OCI-LY1 (cell line): ENCODE measurements at regions not wholly inside any gene's neighbourhood (a gene's known extent, or its start where the extent isn't known, plus 50 kb on each side); places are given as distances from the start of the nearest gene placed in this dataset.

Source experiments
- CTCF ChIP-seq: fragments of 200-600 bp; sonication (generic), shearing (Covaris generic); IDR thresholded peaks from 2 replicates; pipeline ENCODE4 v1.5.1; 2017; ENCODE audit warnings: mild to moderate bottlenecking, antibody characterized with exemption, low read length, moderate library complexity, mixed read lengths
- EZH2 ChIP-seq: fragments of 200-600 bp; sonication (generic), shearing (Covaris generic); IDR thresholded peaks from 2 replicates; pipeline ENCODE4 v1.8.0; 2017; ENCODE audit warnings: borderline replicate concordance, mixed run types, mild to moderate bottlenecking, antibody characterized with exemption, low read length, moderate library complexity, mixed read lengths

GRCh38 chrX:78455901-78456300 is 128.5 kb upstream of the CYSLTR1 start:
- no peak for TF ChIP-seq EZH2
- TF ChIP-seq CTCF = no peak
